ENCODE measurements at regions not wholly inside any gene's neighbourhood (a gene's known extent, or its start where the extent isn't known, plus 50 kb on each side); places are given as distances from the start of the nearest gene placed in this dataset.

GRCh38 chr14:29462772-29463171, 464.9 kb downstream of the PRKD1 start:
- no peak for ATAC-seq
- no peak for DNase-seq (ENCODE audit: low read depth in 1 of 2, low spot score in 1 of 2)

GRCh38 chr14:29463727-29464395, 463.8 kb downstream of the PRKD1 start:
- ChIA-PET POLR2A (no interaction called here), CTCF (interaction anchor here (1.1 kb wide), 1 partner anchor 707 kb away, joined by 3 read pairs; no protein-coding TSS in a partner anchor)
- WGBS (ENCODE audit: missing lambda C conversion rate): 12% methylated on average over 6 of the region's 6 CpGs
- FAIRE-seq: peak; percentile 59
- H3K4me1 ChIP-seq: no peaks in the 10 kb centered on the region
- no peak for DNase-seq (ENCODE audit: low read depth in 1 of 2, low spot score in 1 of 2)
- H3K9me3 ChIP-seq: no peaks in the 10 kb centered on the region; the same call in 2 of the 3 replicates
- no peak overlapping the region for H3K4me3 ChIP-seq
- no peak overlapping the region for H3K27ac ChIP-seq
- TF ChIP-seq FOSB (CRISPR knock-in tag; IDR thresholded peaks at IDR 0.05) (no peak), BCL3 (IDR thresholded peaks at IDR 0.05) (no peak), CTCF (IDR thresholded peaks at IDR 0.05) (no peak), CBX8 (IDR thresholded peaks at IDR 0.05) (no peak)
- H3K4me2 ChIP-seq: no peak overlapping the region
- ATAC-seq: no peak

More at GRCh38 chr14:29462772-29463171, 464.9 kb downstream of the PRKD1 start:
- Histone ChIP-seq H3K4me1 (no peaks in the 10 kb centered on the region), H3K4me3 (no peak overlapping the region), H3K27ac (no peak overlapping the region), H3K9me3 (no peaks in the 10 kb centered on the region; the same call in 2 of the 3 replicates), H3K4me2 (no peak overlapping the region)
- CTCF ChIA-PET: no interaction called here
- POLR2A ChIA-PET: no interaction called here
- no peak for FAIRE-seq
- WGBS (ENCODE audit: missing lambda C conversion rate): 43% methylated on average over 2 of the region's 2 CpGs
- TF ChIP-seq BHLHE40 (IDR thresholded peaks at IDR 0.05; ENCODE audit: low read depth, low read length) (no peak), FOSL2 (IDR thresholded peaks at IDR 0.05) (no peak), FOSL2 (CRISPR knock-in tag; IDR thresholded peaks at IDR 0.05) (no peak), CEBPB (IDR thresholded peaks at IDR 0.05) (no peak)

- no peak for DNase-seq (ENCODE audit: low read depth in 1 of 2, low spot score in 1 of 2)
- ChIA-PET CTCF (no interaction called here), POLR2A (no interaction called here)
- H3K4me1 ChIP-seq: no peaks in the 10 kb centered on the region
- H3K27ac ChIP-seq: no peak overlapping the region
- H3K4me3 ChIP-seq: no peak overlapping the region
- FAIRE-seq: no peak
- no peak for ATAC-seq
- 57% methylated on average over 2 of the region's 2 CpGs for WGBS (ENCODE audit: missing lambda C conversion rate)
- H3K4me2 ChIP-seq: no peak overlapping the region
- no peak for TF ChIP-seq RAD21 (conservative IDR thresholded peaks at IDR 0.05 in 1 of 2, IDR thresholded peaks at IDR 0.05 in 1 of 2)
- TF ChIP-seq MAZ (IDR thresholded peaks at IDR 0.05; ENCODE audit: borderline replicate concordance, low read depth, low read length): no peak
- no peaks in the 10 kb centered on the region; the same call in 2 of the 3 replicates for H3K9me3 ChIP-seq
These were observed 462.6 kb downstream of the PRKD1 start for GRCh38 chr14:29465095-29465494.

- H3K4me3 ChIP-seq: no peak overlapping the region
- no peaks in the 10 kb centered on the region for H3K9me3 ChIP-seq
- no peaks in the 10 kb centered on the region for H3K4me1 ChIP-seq
- FAIRE-seq: no peak
- H3K4me2 ChIP-seq: no peak overlapping the region
- CTCF ChIA-PET: interaction anchor here (1.1 kb wide), 1 partner anchor 672 kb away, joined by 3 read pairs; no protein-coding TSS in a partner anchor
- DNase-seq (ENCODE audit: low read depth in 1 of 2, low spot score in 1 of 2): no peak
- TF ChIP-seq REST (IDR thresholded peaks at IDR 0.05): no peak
- TF ChIP-seq HEYL (CRISPR knock-in tag; IDR thresholded peaks at IDR 0.05): no peak
- TF ChIP-seq RNF2 (IDR thresholded peaks at IDR 0.05; ENCODE audit: borderline replicate concordance, low read depth): no peak
- POLR2A ChIA-PET: no interaction called here
- no peak for ATAC-seq
- no peak overlapping the region for H3K27ac ChIP-seq
These were observed 452.0 kb downstream of the PRKD1 start for GRCh38 chr14:29475641-29476040.

All from A549 (cell line).